GM18867 (cell line): ENCODE measurements at regions not wholly inside any gene's neighbourhood (a gene's known extent, or its start where the extent isn't known, plus 50 kb on each side); places are given as distances from the start of the nearest gene placed in this dataset.
"Not testable (repeated sequence)": the region's sequence is repeated elsewhere in the genome, so short reads cannot be mapped to it uniquely, and the experiment has no call there.

Experiments
- ATAC-seq: cut with Tn5 transposase; IDR thresholded peaks from one replicate; pipeline ENCODE4 v1.9.1; 2021; ENCODE audit warnings: mild to moderate bottlenecking, moderate library complexity; ENCODE audit not compliant: unreplicated experiment

GRCh38 chr2:17363846-17364245, 154.4 kb downstream of the RAD51AP2 start:
- ATAC-seq: no peak

- ATAC-seq: no peak
Measured at GRCh38 chr2:17362956-17363355, 155.3 kb downstream of the RAD51AP2 start.

GRCh38 chr2:17355608-17356329, 162.5 kb downstream of the RAD51AP2 start:
- ATAC-seq: peak; percentile 91

GRCh38 chr2:17353263-17353662, 165.0 kb downstream of the RAD51AP2 start:
- no peak for ATAC-seq

- ATAC-seq: not testable (repeated sequence)
Measured at GRCh38 chr2:17342692-17343091, 175.5 kb downstream of the RAD51AP2 start.

GRCh38 chr2:17337507-17337906, 180.7 kb downstream of the RAD51AP2 start:
- no peak for ATAC-seq

- ATAC-seq: no peak
Measured at GRCh38 chr2:17336458-17336857, 181.8 kb downstream of the RAD51AP2 start.

- ATAC-seq: no peak
Measured at GRCh38 chr2:17334300-17334699, 183.9 kb downstream of the RAD51AP2 start.

GRCh38 chr2:17331636-17332035, 186.6 kb downstream of the RAD51AP2 start:
- no peak for ATAC-seq

- ATAC-seq: no peak
Measured at GRCh38 chr2:17328161-17328560, 190.1 kb downstream of the RAD51AP2 start.

- no peak for ATAC-seq
Measured at GRCh38 chr2:17327649-17328048, 190.6 kb downstream of the RAD51AP2 start.

GRCh38 chr2:17326717-17327116, 191.5 kb downstream of the RAD51AP2 start:
- ATAC-seq: no peak

GRCh38 chr2:17323697-17324096, 194.5 kb downstream of the RAD51AP2 start:
- no peak for ATAC-seq

- no peak for ATAC-seq
Measured at GRCh38 chr2:17322461-17322860, 195.8 kb downstream of the RAD51AP2 start.

GRCh38 chr2:17319090-17319489, 199.2 kb downstream of the RAD51AP2 start:
- ATAC-seq: no peak

GRCh38 chr2:17318013-17318412, 200.2 kb downstream of the RAD51AP2 start:
- ATAC-seq: no peak

- no peak for ATAC-seq
Measured at GRCh38 chr2:17317439-17317976, 200.7 kb downstream of the RAD51AP2 start.

- no peak for ATAC-seq
Measured at GRCh38 chr2:17313261-17313660, 205.0 kb downstream of the RAD51AP2 start.

GRCh38 chr2:17311771-17312511, 206.3 kb downstream of the RAD51AP2 start:
- ATAC-seq: no peak

GRCh38 chr2:17311106-17311619, 207.1 kb downstream of the RAD51AP2 start:
- ATAC-seq: no peak

- peak; percentile 88 for ATAC-seq
Measured at GRCh38 chr2:17309741-17310339, 208.4 kb downstream of the RAD51AP2 start.
